HL-60 (cell line): ENCODE measurements at regions not wholly inside any gene's neighbourhood (a gene's known extent, or its start where the extent isn't known, plus 50 kb on each side); places are given as distances from the start of the nearest gene placed in this dataset.

Experiments
- CTCF ChIP-seq: IDR thresholded peaks from one replicate; pipeline ENCODE4 v1.5.1; 2011; ENCODE audit warnings: low read length, control low read depth, inconsistent platforms; ENCODE audit not compliant: insufficient read depth
- GABPA ChIP-seq: IDR thresholded peaks from 2 replicates; pipeline ENCODE4 v1.6.1; 2012; ENCODE audit warnings: low read depth
- POLR2AphosphoS5 ChIP-seq: IDR thresholded peaks from 2 replicates; pipeline ENCODE4 v1.6.1; 2012; ENCODE audit warnings: low read depth
- REST ChIP-seq: IDR thresholded peaks from 2 replicates; pipeline ENCODE4 v1.6.1; 2012; ENCODE audit warnings: low read depth; ENCODE audit not compliant: insufficient replicate concordance
- SPI1 ChIP-seq: IDR thresholded peaks from 2 replicates; pipeline ENCODE4 v1.6.1; 2012; ENCODE audit warnings: low read depth, mild to moderate bottlenecking, borderline replicate concordance

DNA sequence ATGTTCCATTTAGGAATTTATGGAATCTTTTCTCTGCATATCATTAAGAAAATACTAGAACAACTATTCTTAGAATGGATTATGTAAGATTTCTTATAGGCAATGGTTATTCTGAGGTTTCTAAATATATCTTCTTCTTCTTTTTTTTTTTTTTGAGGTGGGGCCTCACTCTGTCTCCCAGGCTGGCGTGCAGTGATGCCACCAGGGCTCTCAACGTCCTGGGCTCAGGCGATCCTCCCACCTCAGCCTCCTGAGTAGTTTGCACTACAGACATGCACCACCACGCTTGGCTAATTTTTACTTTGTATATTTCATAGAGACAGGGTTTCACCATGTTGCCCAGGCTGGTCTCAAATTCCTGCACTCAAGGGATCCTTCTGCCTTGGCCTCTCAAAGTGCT is 137.2 kb downstream of the SREK1 start:
- no peak for TF ChIP-seq POLR2AphosphoS5
- no peak for TF ChIP-seq CTCF
- no peak for TF ChIP-seq GABPA
- no peak for TF ChIP-seq REST
- TF ChIP-seq SPI1: no peak
